ENCODE measurements at regions not wholly inside any gene's neighbourhood (a gene's known extent, or its start where the extent isn't known, plus 50 kb on each side); places are given as distances from the start of the nearest gene placed in this dataset.

DNA sequence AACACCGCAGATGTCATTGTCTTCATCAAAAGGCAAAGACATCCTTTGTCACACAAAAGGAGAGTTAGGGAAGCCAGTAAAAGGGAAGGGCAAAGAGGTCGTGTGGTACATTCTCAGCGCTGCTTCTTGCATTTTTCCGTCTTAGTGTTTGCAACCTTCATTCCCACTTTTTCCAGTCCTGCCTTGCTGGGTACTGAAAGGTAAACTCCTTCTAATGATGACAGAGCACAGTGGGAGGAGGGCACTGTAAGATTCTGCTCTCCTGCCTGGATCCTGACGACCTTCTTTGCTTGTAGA is 424.3 kb upstream of the MEX3C start:
- TF ChIP-seq, protein P1, sequence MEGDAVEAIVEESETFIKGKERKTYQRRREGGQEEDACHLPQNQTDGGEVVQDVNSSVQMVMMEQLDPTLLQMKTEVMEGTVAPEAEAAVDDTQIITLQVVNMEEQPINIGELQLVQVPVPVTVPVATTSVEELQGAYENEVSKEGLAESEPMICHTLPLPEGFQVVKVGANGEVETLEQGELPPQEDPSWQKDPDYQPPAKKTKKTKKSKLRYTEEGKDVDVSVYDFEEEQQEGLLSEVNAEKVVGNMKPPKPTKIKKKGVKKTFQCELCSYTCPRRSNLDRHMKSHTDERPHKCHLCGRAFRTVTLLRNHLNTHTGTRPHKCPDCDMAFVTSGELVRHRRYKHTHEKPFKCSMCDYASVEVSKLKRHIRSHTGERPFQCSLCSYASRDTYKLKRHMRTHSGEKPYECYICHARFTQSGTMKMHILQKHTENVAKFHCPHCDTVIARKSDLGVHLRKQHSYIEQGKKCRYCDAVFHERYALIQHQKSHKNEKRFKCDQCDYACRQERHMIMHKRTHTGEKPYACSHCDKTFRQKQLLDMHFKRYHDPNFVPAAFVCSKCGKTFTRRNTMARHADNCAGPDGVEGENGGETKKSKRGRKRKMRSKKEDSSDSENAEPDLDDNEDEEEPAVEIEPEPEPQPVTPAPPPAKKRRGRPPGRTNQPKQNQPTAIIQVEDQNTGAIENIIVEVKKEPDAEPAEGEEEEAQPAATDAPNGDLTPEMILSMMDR (IDR thresholded peaks at IDR 0.05) = no peak
- TF ChIP-seq POLR2A (IDR thresholded peaks at IDR 0.05) = no peak
- Histone ChIP-seq H3K36me3 (no peaks in the 10 kb centered on the region), H3K27ac (no peak overlapping the region), H3K9me3 (no peaks in the 10 kb centered on the region), H3K27me3 (no peaks in the 10 kb centered on the region), H3K4me3 (no peak overlapping the region), H3K4me1 (no peaks in the 10 kb centered on the region)
- intact Hi-C loops (cut with DNase I; ENCODE audit: low total_unique reads) = no loop called here
- DNase-seq = no peak

DNA sequence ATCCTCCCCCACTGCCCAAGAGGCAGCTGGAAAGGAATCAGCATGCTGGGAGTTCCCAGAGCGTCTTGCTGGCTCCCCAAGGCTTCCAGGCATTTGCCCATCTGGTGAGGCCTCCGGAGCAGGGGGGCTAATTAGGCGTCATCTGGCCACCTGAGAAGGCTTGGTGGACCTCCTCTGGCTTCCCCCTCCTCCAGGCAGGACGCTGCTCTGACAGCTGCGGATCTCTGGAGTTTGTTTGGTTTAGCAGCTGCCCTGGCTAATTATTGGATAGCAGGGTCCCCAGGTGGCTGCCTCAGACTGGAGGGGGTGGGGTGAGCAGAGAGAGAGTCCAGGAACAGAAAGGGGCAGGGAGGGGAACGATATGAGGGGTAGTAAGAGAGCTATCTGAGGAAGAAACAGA is 425.2 kb upstream of the MEX3C start:
- Histone ChIP-seq H3K4me1 (no peaks in the 10 kb centered on the region), H3K27ac (no peak overlapping the region), H3K9me3 (no peaks in the 10 kb centered on the region), H3K4me3 (no peak overlapping the region), H3K27me3 (no peaks in the 10 kb centered on the region), H3K36me3 (no peaks in the 10 kb centered on the region)
- intact Hi-C loops (cut with DNase I; ENCODE audit: low total_unique reads) = no loop called here
- no peak for DNase-seq
- TF ChIP-seq POLR2A (IDR thresholded peaks at IDR 0.05) = no peak
- TF ChIP-seq, protein P1 (IDR thresholded peaks at IDR 0.05) = no peak

DNA sequence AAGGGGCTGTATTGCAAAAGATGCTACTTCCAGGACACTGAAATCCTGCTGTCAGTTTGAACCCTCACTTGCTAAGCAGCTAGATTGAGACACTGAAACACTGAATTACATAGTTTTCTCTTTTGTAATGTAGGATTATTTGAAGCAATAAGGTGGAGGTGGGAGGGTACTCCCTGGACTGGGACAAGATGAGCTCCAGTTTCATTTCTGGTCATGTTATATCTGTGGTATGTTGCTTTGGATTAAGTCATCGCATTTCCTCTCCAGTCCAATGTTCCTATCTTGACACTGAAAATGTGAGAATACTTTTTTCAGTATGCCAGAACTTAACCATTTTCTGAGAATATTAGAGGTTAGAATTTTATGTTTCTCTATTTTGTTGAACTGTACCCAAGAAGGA is 426.2 kb upstream of the MEX3C start:
- H3K4me1 ChIP-seq = no peaks in the 10 kb centered on the region
- no peaks in the 10 kb centered on the region for H3K27me3 ChIP-seq
- H3K4me3 ChIP-seq = no peak overlapping the region
- DNase-seq = no peak
- no peaks in the 10 kb centered on the region for H3K9me3 ChIP-seq
- no peak overlapping the region for H3K27ac ChIP-seq
- TF ChIP-seq, protein P1 (IDR thresholded peaks at IDR 0.05) = no peak
- TF ChIP-seq POLR2A (IDR thresholded peaks at IDR 0.05) = no peak
- H3K36me3 ChIP-seq = no peaks in the 10 kb centered on the region
- intact Hi-C loops (cut with DNase I; ENCODE audit: low total_unique reads) = no loop called here

DNA sequence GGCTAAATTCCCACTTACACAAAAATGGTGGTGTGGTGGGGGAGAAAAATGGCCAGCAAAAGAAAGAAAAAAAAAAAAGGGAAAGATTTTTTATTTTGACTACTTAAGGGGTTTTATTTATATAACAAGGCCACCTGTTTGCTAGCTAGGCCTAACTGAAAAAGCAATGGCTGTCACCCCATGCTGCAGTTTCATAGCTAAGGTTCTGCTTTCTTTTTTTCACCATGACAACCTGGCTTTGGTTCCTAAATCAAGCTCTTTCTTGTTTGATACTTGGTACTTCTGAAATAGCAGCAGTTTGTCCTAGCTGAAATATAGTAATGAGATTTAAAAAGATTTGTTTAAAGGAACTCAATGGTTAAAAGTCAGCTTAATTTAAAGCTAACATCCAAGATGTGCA is 433.2 kb upstream of the MEX3C start:
- Histone ChIP-seq H3K4me3 (no peak overlapping the region), H3K27ac (no peak overlapping the region), H3K27me3 (no peaks in the 10 kb centered on the region), H3K9me3 (no peaks in the 10 kb centered on the region), H3K4me1 (no peaks in the 10 kb centered on the region), H3K36me3 (no peaks in the 10 kb centered on the region)
- no peak for DNase-seq
- TF ChIP-seq, protein P1 (IDR thresholded peaks at IDR 0.05) = no peak
- no peak for TF ChIP-seq POLR2A (IDR thresholded peaks at IDR 0.05)
- intact Hi-C loops (cut with DNase I; ENCODE audit: low total_unique reads) = no loop called here

DNA sequence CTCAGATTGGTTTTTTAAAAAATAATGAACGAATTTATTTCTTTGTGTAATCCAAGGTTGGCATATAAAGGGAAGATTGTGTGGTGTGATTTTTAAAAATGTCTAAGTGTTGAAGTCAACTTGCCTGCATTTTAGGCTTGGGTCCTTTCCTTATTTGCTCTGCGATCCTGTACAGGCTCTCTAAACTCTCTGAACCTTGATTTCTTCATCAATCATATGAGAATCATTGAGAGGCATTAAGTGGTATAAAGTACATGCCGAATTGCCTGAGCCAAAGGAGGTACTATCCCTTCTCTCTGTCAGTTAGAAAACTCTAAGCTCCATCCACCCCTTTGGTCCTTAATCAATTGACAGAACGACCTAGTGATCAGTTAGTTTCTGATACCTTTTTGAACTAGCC is 440.4 kb upstream of the MEX3C start:
- H3K4me3 ChIP-seq = no peak overlapping the region
- no peaks in the 10 kb centered on the region for H3K9me3 ChIP-seq
- no peaks in the 10 kb centered on the region for H3K36me3 ChIP-seq
- H3K4me1 ChIP-seq = no peaks in the 10 kb centered on the region
- no peak for TF ChIP-seq POLR2A (IDR thresholded peaks at IDR 0.05)
- TF ChIP-seq, protein P1 (IDR thresholded peaks at IDR 0.05) = no peak
- no peak for DNase-seq
- intact Hi-C loops (cut with DNase I; ENCODE audit: low total_unique reads) = no loop called here
- H3K27ac ChIP-seq = no peak overlapping the region
- H3K27me3 ChIP-seq = no peaks in the 10 kb centered on the region

Data from uterus (tissue), 3 donors.